ENCODE measurements at regions not wholly inside any gene's neighbourhood (a gene's known extent, or its start where the extent isn't known, plus 50 kb on each side); places are given as distances from the start of the nearest gene placed in this dataset.
A peak's percentile ranks its signal among the peaks of the same experiment; 100 is the strongest.

GRCh38 chr6:47147836-47148344, 105.8 kb upstream of the ADGRF1 start:
- Histone ChIP-seq H3K36me3 (ENCODE audit: insufficient read depth, low read length) (no peaks in the 10 kb centered on the region), H2AFZ (ENCODE audit: low read depth, low read length) (no peak overlapping the region), H3K27me3 (ENCODE audit: insufficient read depth, low read length) (no peaks in the 10 kb centered on the region), H3K4me1 (ENCODE audit: insufficient read depth, low read length) (peaks cover 8% of the 10 kb centered on the region), H3K9me3 (ENCODE audit: insufficient read depth, low read depth, low read length) (no peaks in the 10 kb centered on the region), H3K9ac (ENCODE audit: low read length) (no peak overlapping the region), H4K20me1 (ENCODE audit: insufficient read depth, low read length) (no peaks in the 10 kb centered on the region), H3K27ac (ENCODE audit: low read depth, low read length) (no peak overlapping the region), H3K79me2 (ENCODE audit: insufficient read depth, low read length) (no peaks in the 10 kb centered on the region), H3K4me2 (ENCODE audit: low read length) (no peak overlapping the region), H3K4me3 (ENCODE audit: insufficient read depth, low read depth, low read length) (no peak overlapping the region)
- H3K36me3 Mint-ChIP-seq (ENCODE audit: low read depth, unreplicated experiment): no peaks in the 10 kb centered on the region
- no peak overlapping the region for H3K27ac Mint-ChIP-seq (ENCODE audit: unreplicated experiment)
- no peak for DNase-seq (ENCODE audit: low read depth)
- H3K27me3 Mint-ChIP-seq (ENCODE audit: low read depth, unreplicated experiment): no peaks in the 10 kb centered on the region
- no peak for FAIRE-seq
- no peak overlapping the region for H3K4me3 Mint-ChIP-seq (ENCODE audit: unreplicated experiment)
- TF ChIP-seq EZH2 (IDR thresholded peaks at IDR 0.05; ENCODE audit: insufficient read depth, low read length): no peak
- no peak for TF ChIP-seq CTCF (IDR thresholded peaks at IDR 0.05; ENCODE audit: insufficient read depth, low read depth, low read length)
- H3K4me1 Mint-ChIP-seq (ENCODE audit: low read depth, unreplicated experiment): peaks cover 34% of the 10 kb centered on the region
- H3K9me3 Mint-ChIP-seq (ENCODE audit: unreplicated experiment): no peaks in the 10 kb centered on the region

GRCh38 chr6:47147175-47147727, 105.1 kb upstream of the ADGRF1 start:
- no peak overlapping the region for H3K4me2 ChIP-seq (ENCODE audit: low read length)
- Mint-ChIP-seq H3K4me3 (ENCODE audit: unreplicated experiment) (no peak overlapping the region), H3K9me3 (ENCODE audit: unreplicated experiment) (no peaks in the 10 kb centered on the region), H3K36me3 (ENCODE audit: low read depth, unreplicated experiment) (no peaks in the 10 kb centered on the region), H3K27me3 (ENCODE audit: low read depth, unreplicated experiment) (no peaks in the 10 kb centered on the region), H3K4me1 (ENCODE audit: low read depth, unreplicated experiment) (peaks cover 31% of the 10 kb centered on the region), H3K27ac (ENCODE audit: unreplicated experiment) (no peak overlapping the region)
- DNase-seq (ENCODE audit: low read depth): no peak
- TF ChIP-seq CTCF (IDR thresholded peaks at IDR 0.05; ENCODE audit: insufficient read depth, low read depth, low read length) (no peak), EZH2 (IDR thresholded peaks at IDR 0.05; ENCODE audit: insufficient read depth, low read length) (no peak)
- no peak for FAIRE-seq
- H3K4me1 ChIP-seq (ENCODE audit: insufficient read depth, low read length): peaks cover 3% of the 10 kb centered on the region
- H3K36me3 ChIP-seq (ENCODE audit: insufficient read depth, low read length): no peaks in the 10 kb centered on the region
- H3K9me3 ChIP-seq (ENCODE audit: insufficient read depth, low read depth, low read length): no peaks in the 10 kb centered on the region
- H3K4me3 ChIP-seq (ENCODE audit: insufficient read depth, low read depth, low read length): no peak overlapping the region
- H3K9ac ChIP-seq (ENCODE audit: low read length): no peak overlapping the region
- H2AFZ ChIP-seq (ENCODE audit: low read depth, low read length): no peak overlapping the region
- no peaks in the 10 kb centered on the region for H3K79me2 ChIP-seq (ENCODE audit: insufficient read depth, low read length)
- no peak overlapping the region for H3K27ac ChIP-seq (ENCODE audit: low read depth, low read length)
- no peaks in the 10 kb centered on the region for H4K20me1 ChIP-seq (ENCODE audit: insufficient read depth, low read length)
- no peaks in the 10 kb centered on the region for H3K27me3 ChIP-seq (ENCODE audit: insufficient read depth, low read length)

GRCh38 chr6:47146431-47147174, 104.5 kb upstream of the ADGRF1 start:
- Mint-ChIP-seq H3K4me3 (ENCODE audit: unreplicated experiment) (no peak overlapping the region), H3K4me1 (ENCODE audit: low read depth, unreplicated experiment) (peaks cover 31% of the 10 kb centered on the region), H3K27ac (ENCODE audit: unreplicated experiment) (peak overlapping the region; percentile 43), H3K9me3 (ENCODE audit: unreplicated experiment) (no peaks in the 10 kb centered on the region), H3K27me3 (ENCODE audit: low read depth, unreplicated experiment) (no peaks in the 10 kb centered on the region), H3K36me3 (ENCODE audit: low read depth, unreplicated experiment) (no peaks in the 10 kb centered on the region)
- Histone ChIP-seq H3K4me2 (ENCODE audit: low read length) (no peak overlapping the region), H2AFZ (ENCODE audit: low read depth, low read length) (no peak overlapping the region), H3K36me3 (ENCODE audit: insufficient read depth, low read length) (no peaks in the 10 kb centered on the region), H3K27me3 (ENCODE audit: insufficient read depth, low read length) (no peaks in the 10 kb centered on the region), H3K9ac (ENCODE audit: low read length) (no peak overlapping the region), H3K9me3 (ENCODE audit: insufficient read depth, low read depth, low read length) (no peaks in the 10 kb centered on the region), H3K79me2 (ENCODE audit: insufficient read depth, low read length) (no peaks in the 10 kb centered on the region), H4K20me1 (ENCODE audit: insufficient read depth, low read length) (no peaks in the 10 kb centered on the region), H3K4me1 (ENCODE audit: insufficient read depth, low read length) (peaks cover 3% of the 10 kb centered on the region), H3K27ac (ENCODE audit: low read depth, low read length) (no peak overlapping the region), H3K4me3 (ENCODE audit: insufficient read depth, low read depth, low read length) (no peak overlapping the region)
- DNase-seq (ENCODE audit: low read depth) (no peak), FAIRE-seq (no peak)
- TF ChIP-seq CTCF (IDR thresholded peaks at IDR 0.05; ENCODE audit: insufficient read depth, low read depth, low read length) (no peak), EZH2 (IDR thresholded peaks at IDR 0.05; ENCODE audit: insufficient read depth, low read length) (no peak)

Data from astrocyte (in vitro differentiated cells and primary cell).